Erythroblast (primary cell): ENCODE measurements at regions not wholly inside any gene's neighbourhood (a gene's known extent, or its start where the extent isn't known, plus 50 kb on each side); places are given as distances from the start of the nearest gene placed in this dataset.
A peak's percentile ranks its signal among the peaks of the same experiment; 100 is the strongest.

Source experiments
- DNase-seq, 2 experiments: peaks; one replicate each; lab custom pipeline; 2025; lab: John Stamatoyannopoulos, UW
- GATA1 ChIP-seq: IDR thresholded peaks from 2 replicates; pipeline ENCODE4 v1.6.1; 2011; ENCODE audit warnings: low read depth, mild to moderate bottlenecking, control low read depth, low read length, moderate library complexity
- POLR2A ChIP-seq: IDR thresholded peaks from 2 replicates; pipeline ENCODE4 v1.6.1; 2011; ENCODE audit warnings: mild to moderate bottlenecking, low read length

- DNase-seq: no peak
- TF ChIP-seq GATA1 (no peak), POLR2A (no peak)
Measured at GRCh38 chr15:38671675-38672254, 107.2 kb upstream of the RASGRP1 start.

- TF ChIP-seq POLR2A: no peak
- no peak for TF ChIP-seq GATA1
- DNase-seq: no peak
Measured at GRCh38 chr15:38672273-38672672, 107.7 kb upstream of the RASGRP1 start.

DNA sequence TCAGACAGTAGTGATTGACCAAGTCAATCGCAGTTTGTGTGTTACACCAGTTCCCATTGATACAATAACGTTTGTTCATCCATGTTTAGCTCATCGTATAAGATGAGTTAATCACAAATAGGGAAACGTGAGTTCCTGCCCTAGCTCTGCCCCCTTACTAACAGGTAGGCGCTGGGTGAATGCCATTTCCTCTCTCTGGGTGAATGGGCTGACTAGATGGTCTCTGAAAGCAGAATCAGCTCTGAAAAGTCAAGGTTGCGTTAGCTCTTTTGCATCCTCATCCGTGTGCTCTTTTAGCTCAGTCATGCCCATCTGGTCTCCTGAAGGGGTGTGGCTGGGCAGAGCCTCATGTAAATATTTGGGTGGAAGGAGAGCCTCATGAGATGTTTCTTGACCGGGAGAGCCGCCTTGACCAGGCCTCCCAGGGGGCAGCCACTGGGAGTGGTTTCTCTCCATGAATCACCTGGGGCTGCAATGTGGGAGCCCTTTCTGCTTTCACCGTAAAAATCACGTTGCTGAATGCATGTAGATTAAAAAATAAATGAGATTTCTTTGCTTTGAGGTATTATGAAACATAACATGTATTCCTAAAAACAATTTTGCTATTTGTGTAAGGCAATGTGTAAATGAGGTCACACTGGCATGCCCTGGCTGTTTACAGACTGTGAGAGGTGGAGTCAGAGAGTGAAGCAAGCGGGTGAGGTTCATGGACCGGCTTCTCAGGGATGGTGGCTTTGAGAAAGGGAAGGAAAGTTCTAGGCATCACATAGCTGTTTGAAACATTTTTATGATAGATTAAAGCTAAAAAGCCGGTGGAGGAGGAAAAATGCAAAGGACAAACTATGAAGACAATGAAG, 108.4 kb upstream of the RASGRP1 start:
- DNase-seq: no peak
- no peak for TF ChIP-seq POLR2A
- no peak for TF ChIP-seq GATA1

DNA sequence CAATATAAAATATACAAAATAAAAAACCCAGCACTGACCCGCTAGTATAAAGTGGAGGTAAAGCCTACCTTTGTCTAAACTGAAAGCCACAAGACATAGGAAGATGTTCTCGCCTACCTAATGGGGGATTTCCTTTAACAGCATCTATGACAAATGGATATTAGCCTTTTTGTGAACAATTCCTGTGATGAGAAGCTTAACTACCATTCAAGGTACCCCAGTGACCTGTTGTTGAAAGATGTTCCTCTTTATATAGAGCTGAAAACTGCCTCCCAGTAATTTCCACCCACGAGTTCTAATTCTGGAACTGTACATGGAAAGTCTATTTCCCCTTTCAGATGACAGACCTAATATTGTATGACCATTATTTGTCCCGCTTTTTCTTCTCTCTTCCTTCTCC, 109.8 kb upstream of the RASGRP1 start:
- TF ChIP-seq GATA1 (no peak), POLR2A (no peak)
- DNase-seq: no peak

- DNase-seq: no peak
- TF ChIP-seq POLR2A (no peak), GATA1 (no peak)
Measured at GRCh38 chr15:38678281-38678680, 113.7 kb upstream of the RASGRP1 start.

DNA sequence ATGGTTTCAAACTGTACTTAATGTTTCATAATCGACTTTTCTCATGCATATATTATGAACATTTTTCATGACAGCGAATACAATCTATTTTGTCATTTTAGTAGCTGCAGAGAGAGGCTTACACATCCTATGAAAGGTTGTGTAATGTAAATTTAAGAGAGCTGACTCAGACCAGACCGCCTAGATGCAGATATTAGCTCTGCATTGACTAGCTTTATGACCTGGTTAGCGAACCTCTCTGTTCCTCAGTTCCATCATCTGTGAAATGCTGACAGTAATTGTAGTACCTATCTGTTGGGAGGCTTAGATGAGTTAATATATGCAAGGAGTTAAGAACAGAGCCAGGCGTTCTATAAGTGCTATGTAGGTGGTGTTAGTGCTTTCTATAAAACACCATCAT, 116.2 kb upstream of the RASGRP1 start:
- TF ChIP-seq GATA1 (no peak), POLR2A (no peak)
- no peak for DNase-seq

GRCh38 chr15:38682363-38682762, 117.7 kb upstream of the RASGRP1 start:
- DNase-seq: no peak
- TF ChIP-seq POLR2A: no peak
- TF ChIP-seq GATA1: no peak

- no peak for TF ChIP-seq POLR2A
- TF ChIP-seq GATA1: no peak
- no peak for DNase-seq
Measured at GRCh38 chr15:38682861-38683260, 118.2 kb upstream of the RASGRP1 start.

GRCh38 chr15:38683382-38684242, 119.0 kb upstream of the RASGRP1 start:
- DNase-seq: peak; percentile 36 to 61
- TF ChIP-seq POLR2A: no peak
- no peak for TF ChIP-seq GATA1

DNA sequence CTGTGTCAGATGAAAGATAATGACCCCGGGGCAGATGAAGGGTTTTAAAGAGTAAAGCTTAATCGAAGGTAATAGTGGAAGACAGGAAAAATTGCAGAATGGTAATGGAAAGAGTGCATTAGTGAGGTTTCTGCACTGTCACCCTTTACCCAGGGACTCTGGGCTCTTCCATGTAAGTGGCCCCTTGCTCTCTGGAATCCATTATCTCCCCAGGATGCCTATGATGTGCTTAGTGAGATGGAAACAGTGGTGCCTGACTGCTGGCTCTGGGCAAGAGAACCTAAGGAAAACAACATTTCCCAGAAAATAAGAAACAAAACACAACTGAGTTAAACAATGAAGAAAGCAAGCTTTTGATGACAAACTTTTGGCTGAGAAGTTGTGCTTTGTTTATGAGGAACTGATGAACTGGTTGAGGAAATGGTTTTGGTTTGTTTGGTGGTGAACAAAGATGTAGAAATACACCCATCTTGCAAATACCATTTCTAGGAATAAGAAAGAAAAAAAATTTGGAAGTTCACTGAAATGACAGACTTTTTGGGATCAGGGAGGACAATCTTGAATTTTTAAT, 119.9 kb upstream of the RASGRP1 start:
- no peak for TF ChIP-seq POLR2A
- no peak for TF ChIP-seq GATA1
- DNase-seq: no peak

DNA sequence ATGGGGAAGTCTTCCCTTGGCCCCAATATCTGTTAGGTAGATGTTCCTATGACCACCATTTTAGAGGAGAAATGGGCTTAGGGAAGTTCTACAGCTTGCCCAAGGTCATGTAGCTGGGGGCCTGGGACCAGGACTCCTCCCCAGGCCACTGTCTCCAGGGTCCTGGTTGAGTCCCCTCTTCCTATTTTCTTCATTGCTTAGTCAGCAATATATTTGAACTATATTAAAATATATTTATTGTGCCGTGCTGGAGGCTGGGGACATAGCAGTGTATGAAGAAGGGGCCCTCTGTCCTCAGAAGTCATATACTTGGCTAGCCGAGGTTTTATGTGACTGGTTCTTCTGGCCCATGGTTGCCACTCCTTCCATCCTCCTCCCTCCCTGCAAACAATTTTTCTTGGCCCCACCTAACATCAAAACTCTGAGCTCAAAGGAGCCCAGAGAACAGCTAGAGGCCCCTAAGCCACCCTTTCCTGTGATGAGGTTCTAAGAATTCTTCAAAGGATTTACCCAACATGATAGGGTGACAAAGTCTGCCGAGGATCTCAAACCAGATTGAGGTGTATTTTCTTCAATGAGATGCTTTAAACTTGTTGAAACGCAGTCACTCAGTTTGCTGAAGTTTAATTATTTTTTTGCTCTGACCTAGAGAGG, 121.2 kb upstream of the RASGRP1 start:
- DNase-seq: no peak
- TF ChIP-seq GATA1: no peak
- no peak for TF ChIP-seq POLR2A

GRCh38 chr15:38687340-38687739, 122.7 kb upstream of the RASGRP1 start:
- DNase-seq: no peak
- TF ChIP-seq GATA1: no peak
- no peak for TF ChIP-seq POLR2A
